ENCODE measurements at regions not wholly inside any gene's neighbourhood (a gene's known extent, or its start where the extent isn't known, plus 50 kb on each side); places are given as distances from the start of the nearest gene placed in this dataset.

DNA sequence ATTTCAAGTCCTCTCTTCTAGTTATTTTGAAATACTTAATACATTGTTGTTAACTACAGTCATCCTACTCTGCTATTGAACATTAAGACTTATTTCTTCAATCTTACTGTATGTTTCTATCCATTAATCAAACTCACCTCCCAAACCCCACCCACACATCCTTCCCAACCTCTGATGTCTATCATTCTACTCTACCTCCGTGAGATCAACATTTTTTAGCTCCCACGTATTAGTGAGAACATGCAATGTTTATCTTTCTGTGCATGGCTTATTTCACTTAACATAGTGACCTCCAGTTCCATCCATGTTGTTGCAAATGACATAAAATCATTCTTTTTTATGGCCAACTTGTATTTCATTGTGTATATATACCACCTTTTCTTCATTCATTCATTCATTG lies 236.6 kb upstream of the CTNNB1 start:
- DNase-seq, result no peak

- DNase-seq, result no peak
Observed at GRCh38 chr3:40968666-40969065, 230.6 kb upstream of the CTNNB1 start.

- DNase-seq, result no peak
Observed at GRCh38 chr3:40969341-40969740, 230.0 kb upstream of the CTNNB1 start.

- DNase-seq, result no peak
Observed at GRCh38 chr3:40969756-40970466, 229.4 kb upstream of the CTNNB1 start.

GRCh38 chr3:40971191-40972168 lies 227.8 kb upstream of the CTNNB1 start:
- peak; percentile 51 for DNase-seq

- no peak for DNase-seq
Observed at GRCh38 chr3:40972350-40972749, 227.0 kb upstream of the CTNNB1 start.

- DNase-seq, result no peak
Observed at GRCh38 chr3:40973141-40973540, 226.2 kb upstream of the CTNNB1 start.

DNA sequence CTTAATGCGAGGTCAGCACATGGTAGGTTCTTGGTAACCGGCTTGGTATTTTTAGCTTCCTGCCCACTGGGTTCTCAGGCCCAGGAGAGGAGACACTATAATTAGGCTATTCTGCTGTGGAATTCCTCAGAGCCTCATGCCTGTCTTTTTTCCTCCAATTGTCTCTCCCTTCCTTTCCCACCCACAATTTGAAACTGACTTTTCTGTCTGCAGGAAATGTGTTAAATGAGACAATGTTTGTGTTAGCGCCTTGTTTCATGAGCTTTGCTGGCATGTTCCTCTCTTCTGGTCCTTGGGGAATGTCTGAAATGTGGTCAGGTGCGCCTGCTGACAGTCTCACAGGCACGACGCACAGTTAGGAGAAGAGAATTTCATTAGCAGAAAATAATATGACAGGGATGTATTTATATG lies 223.6 kb upstream of the CTNNB1 start:
- no peak for DNase-seq

DNA sequence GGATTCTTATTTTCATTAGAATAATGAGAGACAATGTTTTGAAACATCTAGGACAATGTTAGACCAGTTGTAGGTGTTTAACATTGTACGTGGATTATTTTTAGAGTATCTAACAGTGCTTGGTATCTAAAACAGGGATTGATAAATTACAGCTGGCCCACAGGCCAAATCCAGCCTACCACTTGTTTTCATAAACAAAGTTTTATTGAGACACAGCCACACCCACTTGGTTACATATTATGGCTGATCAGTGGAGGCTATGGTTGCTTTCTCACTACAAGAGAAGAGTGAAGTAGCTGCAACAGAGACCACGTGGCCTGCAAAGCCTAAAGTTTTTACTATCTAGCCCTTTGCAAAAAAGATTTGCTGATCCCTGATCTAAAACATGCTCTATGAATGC lies 223.1 kb upstream of the CTNNB1 start:
- DNase-seq, result no peak

- DNase-seq, result no peak
Observed at GRCh38 chr3:40978442-40978841, 220.9 kb upstream of the CTNNB1 start.

DNA sequence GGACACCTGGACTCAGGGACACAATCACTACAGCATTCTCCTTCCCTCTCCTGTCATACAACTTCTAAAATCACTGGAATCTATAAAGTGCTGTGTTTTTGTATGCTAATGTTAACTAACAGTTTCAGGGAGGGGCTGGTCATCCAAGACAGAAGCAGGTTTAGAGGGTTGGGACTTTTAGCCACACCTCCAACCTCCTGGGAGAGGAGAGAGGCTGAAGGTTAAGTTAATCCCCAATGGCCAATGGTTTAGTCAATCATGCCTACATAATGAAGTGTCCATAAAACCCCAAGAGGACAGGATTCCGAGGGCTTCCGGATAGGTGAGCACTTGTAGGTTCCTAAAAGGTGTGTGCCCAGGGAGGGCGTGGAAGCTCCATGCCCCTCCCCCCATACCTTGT lies 219.3 kb upstream of the CTNNB1 start:
- DNase-seq, result no peak

GRCh38 chr3:40980467-40980866 lies 218.8 kb upstream of the CTNNB1 start:
- peak; percentile 34 for DNase-seq

GRCh38 chr3:40985195-40985594 lies 214.1 kb upstream of the CTNNB1 start:
- no peak for DNase-seq

DNA sequence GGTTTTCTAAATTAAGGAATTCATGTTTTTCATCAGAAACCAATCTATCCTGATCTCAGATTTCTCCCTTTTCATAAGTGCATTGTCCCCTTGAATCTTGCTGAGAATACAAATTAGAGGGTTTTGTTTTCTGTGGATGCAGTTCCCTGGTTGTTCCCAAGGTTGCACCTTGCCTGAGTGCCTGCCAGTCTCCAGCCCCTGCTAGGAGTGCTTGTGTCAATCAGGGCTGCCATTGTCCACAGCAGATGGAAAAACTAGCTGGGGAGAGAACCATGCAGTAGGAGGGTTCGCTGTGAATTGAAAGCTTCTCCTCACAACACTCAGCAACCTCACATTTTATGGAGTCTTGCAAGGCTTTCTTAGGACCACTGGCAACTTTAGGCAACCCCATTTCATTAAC lies 210.8 kb upstream of the CTNNB1 start:
- DNase-seq, result no peak

DNA sequence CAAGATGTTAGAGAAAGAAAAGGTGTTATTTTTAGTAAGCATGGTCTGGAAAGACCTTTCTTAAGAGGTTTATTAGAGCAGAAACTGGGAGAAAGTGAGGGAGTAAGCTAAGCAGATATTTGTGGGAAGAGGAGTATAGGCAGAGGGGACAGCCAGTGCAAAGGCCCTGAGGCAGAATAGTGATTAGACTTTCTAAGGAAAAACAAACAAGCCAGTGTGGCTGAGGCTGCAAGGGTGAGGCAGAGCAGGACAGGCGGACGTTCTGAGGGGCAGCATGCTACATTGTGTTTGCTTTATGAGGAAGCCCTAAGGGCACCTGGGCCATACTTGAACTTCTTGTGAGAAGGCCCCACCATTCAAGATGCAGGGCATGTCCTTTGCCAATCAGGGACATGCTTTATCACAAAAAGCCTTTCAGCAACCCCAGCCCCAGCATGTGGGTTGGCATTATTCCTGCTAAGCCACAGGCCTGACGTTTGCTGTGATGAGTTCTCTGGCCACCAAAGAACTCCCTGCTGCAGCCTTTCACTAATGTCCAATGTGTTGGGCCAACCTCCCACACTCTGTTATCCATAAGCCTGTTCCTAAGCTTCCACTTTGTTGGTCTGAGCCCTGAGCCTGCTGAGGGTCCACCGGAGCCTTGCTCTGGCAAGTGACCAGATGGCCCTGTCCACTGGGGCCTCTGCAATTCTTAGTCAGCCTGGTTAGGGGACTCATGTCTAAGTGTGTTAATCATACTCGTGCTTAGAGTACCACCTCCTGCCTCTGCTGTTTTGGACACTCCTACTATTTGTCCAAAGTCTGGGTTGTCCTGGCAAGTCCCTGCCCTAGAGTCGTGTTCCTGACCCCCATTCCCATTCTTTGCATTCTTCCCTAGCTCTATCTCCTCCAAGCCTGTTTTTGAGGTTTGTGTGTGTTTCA lies 209.9 kb upstream of the CTNNB1 start:
- DNase-seq, result no peak

DNA sequence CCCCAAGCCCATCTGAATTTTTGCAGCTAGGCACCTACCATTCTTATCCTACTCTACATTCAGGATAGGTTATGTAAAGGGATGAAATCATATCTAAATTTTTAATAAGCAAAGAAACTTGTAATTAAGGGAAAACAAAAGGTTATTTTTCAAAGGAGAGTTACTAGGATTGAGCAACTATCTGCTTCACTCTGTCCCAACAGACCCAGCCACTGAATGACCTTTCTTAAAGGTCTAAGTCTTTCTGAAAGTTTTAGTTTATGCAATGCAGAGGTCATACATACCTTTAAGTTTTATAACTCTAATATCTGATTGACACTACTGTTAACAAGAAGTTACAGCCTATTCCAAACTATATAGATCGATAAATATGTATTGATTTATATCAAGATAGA lies 209.2 kb upstream of the CTNNB1 start:
- DNase-seq, result no peak

- no peak for DNase-seq
Observed at GRCh38 chr3:40992023-40992422, 207.3 kb upstream of the CTNNB1 start.

DNA sequence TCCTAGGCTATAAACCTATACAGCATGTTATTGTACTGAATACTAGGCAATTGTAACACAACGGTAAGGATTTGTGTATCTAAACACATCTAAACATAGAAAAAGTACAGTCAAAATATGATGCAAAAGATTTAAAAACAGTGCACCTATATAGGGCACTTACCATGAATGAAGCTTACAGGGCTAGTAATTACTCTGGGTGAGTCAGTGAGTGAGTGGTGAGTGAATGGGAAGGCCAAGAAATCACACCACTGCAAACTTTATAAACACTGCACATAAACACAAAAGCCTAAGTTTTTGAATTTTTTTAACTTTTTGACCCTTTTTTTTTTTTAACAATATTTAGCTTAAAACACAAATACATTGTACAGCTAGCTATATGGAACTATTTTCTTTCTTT lies 204.7 kb upstream of the CTNNB1 start:
- DNase-seq, result no peak

- no peak for DNase-seq
Observed at GRCh38 chr3:40995271-40995670, 204.0 kb upstream of the CTNNB1 start.

DNA sequence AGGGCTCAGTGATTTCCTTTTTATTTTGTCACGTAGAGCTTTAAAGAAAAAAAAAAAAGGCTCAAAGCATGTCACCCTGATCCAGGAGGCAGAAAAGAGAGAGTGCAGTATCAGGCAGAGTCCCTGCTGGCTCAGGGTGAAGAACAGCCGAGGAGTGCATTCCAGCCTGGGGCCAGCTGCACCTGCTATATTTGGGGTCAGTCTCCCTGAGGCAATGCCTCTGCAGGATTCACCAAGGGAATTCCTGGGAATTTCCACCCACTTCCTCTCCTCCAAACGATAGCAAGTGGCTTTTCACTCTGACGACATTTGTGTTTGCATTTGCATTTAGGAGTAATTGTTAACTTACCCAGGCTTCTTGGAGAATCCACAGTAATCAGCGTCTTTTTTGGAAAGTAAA lies 202.9 kb upstream of the CTNNB1 start:
- no peak for DNase-seq

DNA sequence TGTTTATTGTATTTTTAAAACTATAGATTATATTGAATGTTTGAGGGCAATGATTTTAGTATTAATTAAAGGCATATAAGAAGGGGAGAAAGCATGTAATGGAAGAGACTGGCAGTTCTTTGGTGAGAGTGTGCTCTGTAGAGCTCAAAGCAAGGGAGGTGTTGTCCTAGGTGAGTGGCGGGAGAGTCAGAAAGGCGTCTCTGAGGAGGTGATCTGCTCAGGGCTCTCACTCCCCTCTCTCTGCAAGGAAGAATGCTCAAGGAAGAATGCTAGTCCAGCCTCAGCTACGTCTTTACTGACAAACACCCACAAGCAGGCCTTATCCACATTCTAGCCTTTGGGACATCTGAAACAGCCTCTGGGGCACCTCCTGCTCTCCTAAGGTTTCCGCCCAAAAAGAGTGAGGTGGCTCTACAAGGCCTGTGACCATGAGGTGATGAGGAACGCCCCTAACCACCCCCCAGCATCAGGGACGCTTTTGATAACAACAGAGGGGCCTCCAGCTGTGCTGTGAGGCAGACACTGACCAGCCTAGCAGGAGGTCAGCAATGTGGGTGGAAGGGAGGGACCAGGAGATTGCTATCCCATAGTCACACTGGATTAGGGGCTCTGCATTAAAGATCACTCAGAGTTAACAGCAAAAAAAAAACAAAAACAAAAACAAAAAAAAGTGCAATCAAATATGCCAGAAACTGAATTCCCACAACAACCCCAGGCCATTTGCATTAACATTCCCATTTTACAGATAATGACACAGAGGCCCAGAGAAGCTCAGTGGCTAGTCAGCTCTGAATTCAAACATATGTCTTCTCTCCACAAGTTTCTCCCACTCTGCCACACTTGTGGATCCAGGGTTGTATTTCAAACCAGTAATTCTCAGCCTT lies 202.2 kb upstream of the CTNNB1 start:
- no peak for DNase-seq
